ENCODE measurements at regions not wholly inside any gene's neighbourhood (a gene's known extent, or its start where the extent isn't known, plus 50 kb on each side); places are given as distances from the start of the nearest gene placed in this dataset.

DNA sequence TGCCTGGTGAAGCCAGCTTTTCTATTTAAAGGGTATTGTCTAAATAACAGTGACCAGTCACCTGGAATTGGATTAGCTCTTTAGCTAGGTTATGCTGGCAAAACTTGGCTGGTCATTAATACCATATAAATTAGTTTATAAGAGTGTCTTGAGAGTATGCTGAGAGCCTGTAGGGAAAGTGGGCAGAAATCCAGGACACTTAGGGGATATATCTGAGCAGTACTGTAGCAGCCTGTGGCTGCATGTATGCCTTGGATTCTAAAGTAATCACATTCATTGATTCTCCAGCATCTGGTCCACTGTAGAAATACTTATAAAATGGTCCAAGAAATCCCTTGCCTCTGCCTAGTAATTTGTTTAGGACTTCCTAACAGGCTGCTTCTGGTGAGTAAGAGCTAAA is 288.9 kb upstream of the DMAC1 start:
- TF ChIP-seq, protein P1, sequence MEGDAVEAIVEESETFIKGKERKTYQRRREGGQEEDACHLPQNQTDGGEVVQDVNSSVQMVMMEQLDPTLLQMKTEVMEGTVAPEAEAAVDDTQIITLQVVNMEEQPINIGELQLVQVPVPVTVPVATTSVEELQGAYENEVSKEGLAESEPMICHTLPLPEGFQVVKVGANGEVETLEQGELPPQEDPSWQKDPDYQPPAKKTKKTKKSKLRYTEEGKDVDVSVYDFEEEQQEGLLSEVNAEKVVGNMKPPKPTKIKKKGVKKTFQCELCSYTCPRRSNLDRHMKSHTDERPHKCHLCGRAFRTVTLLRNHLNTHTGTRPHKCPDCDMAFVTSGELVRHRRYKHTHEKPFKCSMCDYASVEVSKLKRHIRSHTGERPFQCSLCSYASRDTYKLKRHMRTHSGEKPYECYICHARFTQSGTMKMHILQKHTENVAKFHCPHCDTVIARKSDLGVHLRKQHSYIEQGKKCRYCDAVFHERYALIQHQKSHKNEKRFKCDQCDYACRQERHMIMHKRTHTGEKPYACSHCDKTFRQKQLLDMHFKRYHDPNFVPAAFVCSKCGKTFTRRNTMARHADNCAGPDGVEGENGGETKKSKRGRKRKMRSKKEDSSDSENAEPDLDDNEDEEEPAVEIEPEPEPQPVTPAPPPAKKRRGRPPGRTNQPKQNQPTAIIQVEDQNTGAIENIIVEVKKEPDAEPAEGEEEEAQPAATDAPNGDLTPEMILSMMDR (IDR thresholded peaks at IDR 0.05): no peak
- TF ChIP-seq POLR2A (IDR thresholded peaks at IDR 0.05) (no peak), POLR2AphosphoS5 (IDR thresholded peaks at IDR 0.05) (no peak), EP300 (IDR thresholded peaks at IDR 0.05) (no peak)

Data from gastroesophageal sphincter (tissue), 3 donors.